Stimulated activated CD4-positive, alpha-beta T cell treated with anti-CD3 and anti-CD28 coated beads, Interleukin-4, amount 100 ng/mL, for 1 hour (primary cell): ENCODE measurements at regions not wholly inside any gene's neighbourhood (a gene's known extent, or its start where the extent isn't known, plus 50 kb on each side); places are given as distances from the start of the nearest gene placed in this dataset.

Source experiments
- DNase-seq: peaks from one replicate; pipeline ENCODE4 v3.0.0-alpha.2; 2020

DNA sequence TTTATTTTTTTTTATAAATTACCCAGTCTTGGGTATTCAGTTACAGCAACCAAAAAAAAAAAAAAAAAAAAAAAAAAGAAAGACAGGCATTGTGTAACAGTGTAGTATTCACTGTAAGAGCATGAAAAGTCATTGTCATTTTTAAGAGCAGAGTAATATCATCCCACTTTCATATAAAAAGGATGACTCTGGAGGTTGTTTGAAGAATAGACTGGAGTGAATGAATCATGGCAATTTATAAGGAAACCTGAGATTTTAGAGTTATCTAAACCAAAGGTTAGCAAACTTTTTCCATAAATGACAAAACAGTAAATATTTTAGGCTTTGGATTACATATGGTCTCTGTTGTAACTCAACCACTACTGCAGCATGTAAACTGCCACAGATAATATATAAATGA, 794.9 kb downstream of the NTRK3 start:
- no peak for DNase-seq

GRCh38 chr15:87454860-87455259, 801.7 kb downstream of the NTRK3 start:
- no peak for DNase-seq

GRCh38 chr15:87450314-87450713, 806.2 kb downstream of the NTRK3 start:
- no peak for DNase-seq

GRCh38 chr15:87439090-87439489, 817.4 kb downstream of the NTRK3 start:
- DNase-seq, result no peak

GRCh38 chr15:87433871-87434270, 822.7 kb downstream of the NTRK3 start:
- no peak for DNase-seq

DNA sequence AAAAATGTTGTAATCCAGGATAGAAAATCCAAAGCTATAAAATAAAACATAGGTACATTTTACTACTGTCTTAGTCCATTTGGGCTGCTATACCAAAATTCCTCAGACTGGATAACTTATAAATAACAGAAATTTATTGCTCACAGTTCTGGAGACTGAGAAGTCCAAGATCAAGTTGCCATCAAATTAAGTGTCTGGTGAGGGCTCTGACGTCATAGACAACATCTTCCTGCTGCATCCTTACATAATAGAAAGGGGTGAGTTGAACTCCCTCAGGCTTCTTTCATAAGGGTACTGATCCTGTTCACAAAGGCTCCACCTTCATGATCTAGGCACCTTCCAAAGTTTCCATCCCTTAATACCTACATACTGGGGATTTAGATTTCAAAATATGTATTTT, 826.8 kb downstream of the NTRK3 start:
- no peak for DNase-seq

DNA sequence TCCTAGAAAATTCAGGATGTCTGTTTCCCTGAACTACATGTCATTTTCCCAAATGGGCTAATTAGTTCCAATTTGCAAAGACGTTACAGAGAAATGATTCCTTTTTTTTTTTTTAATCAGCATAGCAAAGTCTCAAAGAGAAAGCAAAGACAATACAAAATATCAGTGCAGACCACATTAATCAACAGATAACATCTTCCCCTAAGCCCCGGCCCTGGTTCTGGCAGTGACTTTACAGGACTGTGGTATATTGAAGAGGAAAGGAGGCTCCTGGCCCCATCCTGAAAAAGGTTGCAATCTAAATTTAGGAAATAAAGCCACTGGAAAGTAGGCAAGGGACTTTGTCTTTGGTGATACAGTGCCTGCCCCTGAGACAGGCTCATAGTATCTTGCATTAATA, 836.5 kb downstream of the NTRK3 start:
- no peak for DNase-seq

- DNase-seq, result no peak
Observed at GRCh38 chr15:87419344-87419743, 837.2 kb downstream of the NTRK3 start.

DNA sequence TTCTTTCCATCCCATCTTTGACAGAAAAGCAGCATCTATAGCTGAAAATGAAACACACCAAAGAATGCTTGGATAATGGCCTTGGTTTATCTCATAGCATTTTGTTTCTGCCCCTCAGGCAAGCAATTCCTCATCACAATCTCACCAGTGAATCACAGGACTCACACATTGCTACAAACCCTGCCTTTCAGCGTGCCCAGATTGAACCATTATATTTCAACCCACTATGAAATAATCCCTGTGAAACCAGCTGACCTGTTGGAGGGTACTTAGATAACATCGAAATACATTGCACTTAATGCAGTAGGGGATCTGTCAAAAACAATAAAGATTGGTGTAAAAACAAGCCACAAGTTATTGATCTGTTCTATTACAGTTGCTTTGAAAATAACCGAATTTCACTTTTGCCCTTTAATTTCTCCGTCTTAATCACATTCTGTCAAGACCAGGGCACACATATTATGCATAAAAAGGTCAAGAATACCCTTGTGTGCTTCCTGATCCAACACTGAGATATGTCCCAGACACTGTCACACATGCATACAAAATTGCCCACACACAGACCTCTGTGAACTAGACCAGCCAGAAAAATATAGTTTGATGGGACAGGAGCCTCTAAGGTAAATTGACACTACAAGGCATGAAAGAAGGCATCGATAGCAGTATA, 839.8 kb downstream of the NTRK3 start:
- no peak for DNase-seq

DNA sequence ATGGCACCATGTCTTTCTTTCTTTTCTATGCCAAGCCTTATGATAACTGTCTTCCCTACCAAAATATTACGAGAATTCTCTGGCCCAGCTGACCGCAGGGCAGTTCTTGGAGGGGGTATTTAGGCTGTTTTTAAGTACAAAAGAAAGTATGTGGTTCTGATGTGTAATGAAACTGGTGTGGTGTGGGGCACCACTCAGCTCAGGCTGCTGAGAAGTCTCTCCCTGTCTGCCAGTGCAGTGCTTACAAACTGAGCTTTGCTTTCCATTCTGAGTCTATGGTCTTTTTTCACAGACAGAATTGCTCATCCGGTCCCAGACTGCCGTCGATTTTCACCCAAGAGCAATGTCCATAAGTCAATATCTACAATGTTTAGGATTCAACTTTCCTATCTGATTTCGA, 847.6 kb downstream of the NTRK3 start:
- no peak for DNase-seq

- no peak for DNase-seq
Observed at GRCh38 chr15:87403973-87404372, 852.6 kb downstream of the NTRK3 start.

DNA sequence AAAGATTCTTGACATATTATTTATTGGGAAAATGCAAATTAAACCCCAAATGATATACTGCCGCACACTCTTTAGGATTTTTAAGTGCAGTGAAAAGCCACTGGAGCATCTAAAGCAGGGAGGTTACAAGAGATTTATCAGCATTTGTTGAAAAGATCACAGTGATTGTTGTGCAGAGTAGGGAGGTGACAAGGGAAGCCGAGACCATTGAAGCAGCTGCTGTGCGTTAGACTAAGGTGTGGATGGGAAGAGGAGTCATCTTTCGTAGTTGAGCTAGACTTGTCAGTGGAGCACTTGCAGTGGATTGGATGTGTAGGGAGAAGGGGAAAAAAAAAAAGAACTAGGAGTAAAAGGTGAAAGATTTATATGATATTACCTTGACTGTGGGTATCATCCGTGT, 854.6 kb downstream of the NTRK3 start:
- no peak for DNase-seq

DNA sequence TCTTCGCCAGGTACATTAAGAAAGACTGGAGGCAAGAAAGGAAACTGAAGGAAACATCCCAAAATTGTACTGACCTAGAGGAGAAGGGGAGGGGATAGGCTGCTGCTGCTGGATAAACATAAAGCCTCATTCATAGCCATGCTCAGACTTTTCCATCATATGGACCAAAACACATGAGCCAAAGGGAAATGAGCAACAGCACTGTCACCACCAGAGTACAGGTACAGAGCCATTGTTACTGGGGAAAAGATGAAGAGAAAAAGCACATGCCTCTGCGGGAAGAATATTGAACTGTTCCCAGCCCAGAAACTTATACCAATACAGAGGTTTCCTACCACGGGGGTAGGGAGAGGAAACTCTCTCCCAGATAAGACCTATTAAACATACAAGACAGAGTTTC, 861.9 kb downstream of the NTRK3 start:
- DNase-seq, result no peak

DNA sequence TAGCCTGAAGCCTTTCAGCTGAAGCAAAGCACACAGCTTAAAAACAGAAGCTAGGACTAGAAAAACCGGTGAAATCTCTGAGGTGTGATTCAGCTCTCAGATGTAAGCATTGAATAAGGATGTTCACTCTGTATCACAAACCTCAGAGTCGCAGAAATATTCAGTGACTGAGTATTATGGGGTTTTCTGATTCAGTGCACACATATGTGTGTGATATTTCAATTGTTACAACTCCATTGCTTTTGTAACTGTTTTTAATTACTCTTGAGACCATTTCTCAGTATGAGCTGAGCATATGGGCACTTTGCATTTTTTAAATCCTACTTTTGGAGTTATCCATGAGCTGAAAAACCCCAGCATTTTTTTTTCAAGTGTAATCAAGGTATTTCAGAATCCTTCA, 868.8 kb downstream of the NTRK3 start:
- no peak for DNase-seq

GRCh38 chr15:87374339-87374738, 882.2 kb downstream of the NTRK3 start:
- DNase-seq, result no peak

GRCh38 chr15:87369269-87369668, 887.3 kb downstream of the NTRK3 start:
- DNase-seq, result no peak

- no peak for DNase-seq
Observed at GRCh38 chr15:87368511-87368910, 888.0 kb downstream of the NTRK3 start.

GRCh38 chr15:87365186-87365585, 891.4 kb downstream of the NTRK3 start:
- DNase-seq, result no peak

DNA sequence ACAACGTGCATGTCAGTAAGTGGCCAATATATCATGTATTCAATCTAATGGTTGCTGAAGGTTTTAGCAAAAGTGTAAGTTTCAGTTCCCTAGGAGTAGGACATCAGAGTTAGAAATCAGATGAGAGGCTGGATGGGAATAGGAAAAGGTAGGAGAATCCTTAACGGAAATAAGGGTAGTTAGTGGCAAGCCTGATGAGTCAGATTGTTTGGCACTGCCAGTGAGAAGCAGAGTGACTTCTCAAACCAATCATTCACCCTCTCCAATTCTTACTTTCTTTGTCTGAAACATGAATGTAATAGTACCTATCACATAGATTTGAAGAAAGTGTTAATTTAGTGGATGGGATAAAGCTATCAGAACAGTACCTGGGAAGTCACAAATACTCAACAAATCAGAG, 894.0 kb downstream of the NTRK3 start:
- DNase-seq, result no peak

GRCh38 chr15:87357637-87358313, 898.8 kb downstream of the NTRK3 start:
- no peak for DNase-seq

DNA sequence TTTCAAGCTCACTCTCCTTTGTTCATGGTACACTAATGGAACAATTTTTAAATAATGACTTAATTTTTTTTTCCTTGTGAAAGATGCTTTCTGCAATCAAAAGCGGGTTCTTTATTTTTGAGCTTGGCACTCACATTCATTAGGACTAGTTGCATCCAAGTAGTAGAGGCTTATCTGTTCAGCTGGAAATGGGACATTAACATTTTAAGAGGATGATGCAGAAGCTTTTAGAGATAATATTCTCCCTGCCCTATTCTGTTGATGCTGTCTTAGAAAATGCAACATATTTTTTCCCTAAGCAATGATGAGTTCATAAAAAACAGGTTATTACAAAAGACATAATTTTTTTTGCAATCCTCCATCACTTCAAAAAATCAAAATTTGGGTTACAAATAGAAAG, 900.6 kb downstream of the NTRK3 start:
- no peak for DNase-seq

DNA sequence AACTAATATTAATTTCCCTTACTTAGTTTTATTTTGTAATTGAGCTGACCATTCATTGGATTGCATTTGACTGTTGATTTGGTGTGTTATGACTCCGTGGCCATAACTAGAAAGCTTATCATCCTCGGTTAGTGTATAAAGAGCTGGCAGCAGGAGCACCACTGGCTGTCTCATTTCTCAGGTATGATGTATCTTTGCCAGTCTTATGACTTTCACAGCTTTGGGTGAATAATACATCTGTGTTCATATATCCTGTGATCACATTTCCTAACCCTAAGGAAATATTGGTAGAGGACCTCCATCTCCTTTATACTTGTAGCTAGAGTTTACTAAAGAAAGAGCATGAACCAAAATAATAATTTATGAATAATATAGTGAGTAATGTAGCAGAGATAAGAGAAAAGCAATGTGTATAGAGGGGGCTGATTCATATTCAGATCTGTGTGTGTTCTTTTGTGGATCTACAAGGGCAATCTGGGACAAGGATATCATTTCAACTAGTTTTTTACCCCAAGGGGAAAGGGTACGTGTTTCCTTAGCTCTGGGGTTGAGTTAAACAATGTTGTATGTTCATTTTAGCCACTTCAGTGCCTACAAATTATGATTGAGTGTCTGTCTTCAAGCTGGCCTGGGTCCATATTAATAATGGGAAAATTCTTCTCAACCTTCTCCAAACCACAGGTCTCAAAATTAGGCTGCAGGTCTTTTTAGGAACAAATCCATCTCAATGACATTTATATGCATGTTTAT, 901.7 kb downstream of the NTRK3 start:
- no peak for DNase-seq

DNA sequence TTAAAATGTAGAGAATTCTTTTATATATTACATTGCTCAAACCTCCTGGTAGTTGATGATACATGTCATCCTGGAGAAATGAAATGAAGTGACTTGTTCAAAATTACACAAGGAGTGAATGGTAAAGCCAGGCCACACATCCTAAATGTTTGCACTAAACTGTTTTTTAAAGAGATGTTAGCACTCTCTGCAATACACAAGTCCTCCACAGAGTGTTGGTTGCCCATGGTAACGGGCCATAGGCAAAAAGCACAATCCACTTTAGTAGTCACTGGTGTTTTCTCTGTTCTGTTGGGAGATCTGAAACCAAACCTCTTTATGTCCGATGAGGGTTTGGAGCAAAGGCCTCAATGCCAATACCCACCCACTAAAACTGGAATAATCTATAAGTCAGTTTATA, 907.4 kb downstream of the NTRK3 start:
- no peak for DNase-seq

DNA sequence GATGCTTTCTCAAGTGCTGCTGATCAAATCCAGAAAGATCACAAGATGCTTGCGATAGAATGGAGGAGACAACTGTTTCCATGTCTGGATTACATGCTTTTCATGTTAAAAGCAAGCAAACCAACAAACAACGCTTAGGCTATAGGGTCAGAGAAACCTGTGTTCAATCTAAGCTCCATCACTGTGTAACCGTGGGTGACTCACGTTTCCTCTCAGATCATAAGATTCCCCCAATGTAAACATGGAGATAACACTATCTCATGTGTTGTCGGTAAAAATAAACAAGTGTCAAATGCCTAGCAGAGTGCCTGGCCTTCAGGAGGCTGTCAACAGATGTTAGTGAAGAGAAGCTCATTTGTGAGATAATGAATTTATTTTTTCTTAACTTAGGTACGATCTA, 907.8 kb downstream of the NTRK3 start:
- no peak for DNase-seq
